Hematopoietic multipotent progenitor cell treated with erythropoietin and hydrocortisone succinate and interleukin-3 and kit ligand, for 4 days (in vitro differentiated cells): ENCODE measurements at regions not wholly inside any gene's neighbourhood (a gene's known extent, or its start where the extent isn't known, plus 50 kb on each side); places are given as distances from the start of the nearest gene placed in this dataset.
A peak's percentile ranks its signal among the peaks of the same experiment; 100 is the strongest.

Experiments used
- DNase-seq: peaks from one replicate; pipeline ENCODE4 v3.0.0-alpha.2; 2015

- DNase-seq = no peak
Measured at GRCh38 chr5:30845194-30845593, 348.3 kb upstream of the CDH6 start.

GRCh38 chr5:30843541-30843940 is 349.9 kb upstream of the CDH6 start:
- DNase-seq = no peak

- peak; percentile 24 for DNase-seq
Measured at GRCh38 chr5:30839956-30840355, 353.5 kb upstream of the CDH6 start.

GRCh38 chr5:30838936-30839496 is 354.5 kb upstream of the CDH6 start:
- DNase-seq = peak; percentile 66

DNA sequence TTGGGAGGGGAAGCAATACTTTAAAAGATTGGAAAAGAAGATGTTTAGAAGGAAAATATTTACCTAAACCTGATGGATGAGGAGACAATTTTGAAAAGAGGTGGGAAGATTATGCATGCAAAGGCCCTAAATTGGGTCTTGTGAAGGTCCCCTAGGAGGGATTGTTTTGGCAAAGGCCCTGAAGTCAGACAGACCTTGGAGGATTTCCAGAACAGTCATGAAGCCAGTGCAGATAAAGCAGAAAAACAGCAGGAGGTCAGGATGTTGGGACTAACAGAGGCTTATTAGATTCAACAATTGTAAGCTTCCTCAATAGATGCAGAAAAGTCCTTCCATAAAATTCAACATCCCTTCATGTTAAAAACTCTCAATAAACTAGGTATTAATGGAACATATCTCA is 361.0 kb upstream of the CDH6 start:
- peak; percentile 4 for DNase-seq

DNA sequence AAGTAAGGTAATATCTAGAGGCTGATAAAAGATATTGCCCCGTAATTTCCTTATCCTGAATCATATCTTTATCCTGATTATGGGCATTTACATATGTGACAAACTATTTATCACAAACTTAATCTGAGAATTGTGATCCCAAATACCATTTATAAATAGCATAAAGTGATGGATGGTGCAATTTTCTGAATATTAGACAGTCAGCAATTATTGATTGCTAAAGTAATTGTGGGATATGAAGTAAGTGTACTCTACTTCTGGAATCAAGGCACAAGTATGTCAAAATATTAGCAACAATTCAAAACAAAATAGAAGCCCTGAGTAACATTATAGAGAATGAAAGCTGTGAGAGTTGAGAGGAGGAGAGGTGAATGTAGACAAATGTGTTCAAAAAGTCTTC is 361.9 kb upstream of the CDH6 start:
- no peak for DNase-seq

DNA sequence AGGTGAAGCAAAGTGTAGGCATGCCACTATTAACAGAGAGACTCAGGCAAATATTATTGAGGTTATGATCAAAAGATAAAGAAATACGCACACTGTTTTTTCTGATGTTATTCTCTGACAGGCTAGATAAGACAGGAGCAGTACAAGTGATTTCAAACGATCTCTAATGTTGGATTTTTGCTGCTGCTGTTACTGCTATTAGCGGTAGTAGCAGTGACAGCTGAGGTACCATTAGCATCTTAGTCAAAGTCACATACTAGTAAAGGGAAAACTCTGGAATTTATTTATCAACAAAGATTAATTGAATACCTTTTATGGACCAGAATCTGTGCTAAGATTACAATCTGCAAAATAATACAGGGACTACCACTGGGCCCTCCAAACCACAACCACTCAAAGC is 362.4 kb upstream of the CDH6 start:
- DNase-seq = no peak

DNA sequence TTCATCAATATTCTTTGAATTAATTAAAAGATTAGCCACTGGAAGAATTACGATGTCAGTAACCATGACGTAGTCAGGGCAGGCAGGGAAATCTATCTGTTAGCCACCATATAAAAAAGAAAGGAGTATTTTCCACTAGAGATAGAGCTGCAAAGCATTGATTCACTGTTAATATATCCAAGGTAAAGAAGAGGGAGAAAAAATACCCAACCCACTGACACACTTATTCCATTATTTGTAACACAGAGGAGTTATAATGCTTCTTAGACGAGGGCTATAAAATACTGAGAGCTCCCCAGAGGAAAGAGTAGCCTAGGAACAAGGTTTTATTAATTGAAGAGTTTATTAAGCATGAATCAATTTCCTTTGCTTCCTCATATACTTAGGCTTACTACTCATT is 382.2 kb upstream of the CDH6 start:
- no peak for DNase-seq

DNA sequence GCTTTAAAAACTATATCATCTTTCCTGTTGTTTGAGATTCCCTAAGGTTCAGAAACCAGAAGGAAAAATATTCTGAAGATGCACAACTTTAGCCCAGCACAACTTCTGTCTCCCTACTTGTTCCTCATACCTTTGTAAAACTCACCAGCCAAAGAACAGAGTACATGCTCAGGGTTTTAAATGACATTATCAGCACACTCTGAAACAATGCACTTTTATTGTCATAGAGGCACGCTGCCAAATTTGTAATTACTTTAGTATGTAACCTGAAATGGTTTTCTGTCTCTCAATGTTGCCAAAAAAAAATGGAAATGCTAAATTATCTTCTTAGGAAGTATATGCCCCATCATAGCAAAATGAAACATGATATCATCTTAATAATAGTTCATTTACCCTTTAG is 383.6 kb upstream of the CDH6 start:
- no peak for DNase-seq

- peak; percentile 15 for DNase-seq
Measured at GRCh38 chr5:30808996-30809395, 384.5 kb upstream of the CDH6 start.

GRCh38 chr5:30804739-30805505 is 388.6 kb upstream of the CDH6 start:
- peak; percentile 18 for DNase-seq

DNA sequence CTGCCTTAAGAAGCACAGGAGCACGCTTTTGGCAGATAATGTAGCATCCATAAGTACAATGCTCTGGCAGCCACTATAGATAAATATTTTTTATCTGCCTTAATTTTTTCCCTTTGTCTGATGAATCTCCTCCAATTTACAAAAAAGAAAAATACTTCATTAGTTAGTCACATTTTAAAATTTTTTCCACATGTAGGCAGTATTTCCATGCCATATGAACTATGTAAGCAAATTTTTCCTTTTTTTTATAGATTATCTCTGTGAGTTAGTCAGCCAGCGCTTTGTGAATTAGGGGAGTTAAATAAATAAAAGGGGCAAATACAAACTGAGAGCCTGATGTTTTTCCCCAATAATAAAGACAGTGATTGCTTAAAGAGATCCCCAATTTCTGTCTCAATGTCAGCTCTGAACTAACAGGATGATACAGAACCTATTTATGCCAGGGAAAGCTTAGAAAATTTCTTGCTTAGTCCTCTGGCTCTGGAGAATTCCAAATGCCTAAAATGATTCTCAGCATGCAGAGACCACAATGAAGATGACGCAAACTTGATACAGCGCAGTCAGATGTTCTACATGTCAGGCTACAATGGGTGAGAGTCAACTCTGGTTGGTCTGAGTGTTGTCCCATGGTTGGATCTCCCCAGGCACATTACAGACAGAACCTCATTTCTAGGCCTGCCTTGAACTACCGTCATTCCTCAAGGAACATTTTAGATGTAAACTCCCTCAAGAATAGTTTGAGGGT is 390.4 kb upstream of the CDH6 start:
- DNase-seq = no peak

GRCh38 chr5:30781643-30782042 is 411.8 kb upstream of the CDH6 start:
- DNase-seq = no peak

DNA sequence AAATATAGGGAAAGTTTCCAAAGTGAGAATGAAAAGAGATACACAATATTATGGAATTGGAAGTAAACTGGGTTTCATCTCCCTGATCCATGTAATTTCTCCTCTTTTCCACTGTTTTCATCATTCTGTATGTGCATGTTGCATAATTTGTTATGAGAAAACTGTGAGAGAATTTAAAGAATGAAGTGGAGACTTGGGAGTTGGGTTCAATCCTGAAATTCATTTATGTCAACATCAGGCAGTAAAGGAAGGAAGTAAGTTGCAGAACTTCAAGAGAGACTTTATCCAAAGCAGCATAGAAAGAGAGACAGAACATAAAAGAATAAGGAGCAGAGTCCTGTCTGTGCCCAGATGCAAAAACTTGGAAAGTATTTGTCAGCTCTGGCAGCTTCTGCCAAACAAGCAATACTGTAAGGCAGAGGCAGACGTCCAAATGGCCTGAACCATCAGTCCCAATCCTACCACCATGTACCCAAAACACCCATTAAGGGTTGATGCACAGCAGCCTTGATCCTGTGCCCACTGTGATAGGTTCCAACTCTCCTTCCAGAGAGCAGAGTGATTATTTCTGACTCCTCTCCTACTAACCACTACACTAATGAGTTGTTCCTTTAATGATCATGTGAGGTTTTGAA is 425.3 kb upstream of the CDH6 start:
- DNase-seq = no peak

- DNase-seq = no peak
Measured at GRCh38 chr5:30765706-30766105, 427.8 kb upstream of the CDH6 start.

- DNase-seq = no peak
Measured at GRCh38 chr5:30765227-30765626, 428.3 kb upstream of the CDH6 start.

GRCh38 chr5:30764704-30765103 is 428.8 kb upstream of the CDH6 start:
- no peak for DNase-seq

DNA sequence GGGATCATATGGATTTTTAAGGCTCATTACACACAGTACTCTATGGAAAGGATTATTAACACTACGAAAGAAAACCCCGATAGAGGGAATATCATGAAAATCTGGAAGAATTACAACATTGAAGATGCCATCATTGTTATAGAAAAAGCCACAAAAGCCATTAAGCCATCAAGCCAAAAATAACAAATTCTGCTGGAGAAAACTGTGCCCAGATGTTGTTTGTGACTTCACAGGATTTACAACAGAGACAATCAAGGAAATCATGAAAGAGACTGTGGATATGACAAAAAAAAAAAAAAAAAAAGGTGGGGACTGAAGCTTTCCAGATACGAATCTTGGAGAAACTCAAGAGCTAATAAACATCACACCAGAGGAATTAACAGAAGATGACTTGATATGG is 433.8 kb upstream of the CDH6 start:
- DNase-seq = no peak

DNA sequence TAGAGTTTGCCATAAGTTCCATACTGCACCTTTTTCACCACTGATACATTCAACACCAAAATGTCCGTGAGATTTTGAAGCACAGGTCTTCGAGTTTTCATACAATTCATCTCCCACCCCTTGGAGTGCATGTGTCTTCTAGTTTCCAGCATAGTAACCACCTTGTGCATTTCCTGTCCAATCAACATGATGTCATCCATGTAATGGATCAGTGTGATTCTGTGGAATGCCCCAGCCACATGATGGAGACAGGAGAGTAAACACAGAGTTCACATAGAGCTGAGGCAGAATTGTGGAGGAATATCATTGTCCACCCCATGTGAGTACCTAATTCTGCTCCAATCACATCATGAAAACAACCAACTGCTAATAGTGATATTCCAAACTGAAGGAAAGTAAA is 441.5 kb upstream of the CDH6 start:
- no peak for DNase-seq

GRCh38 chr5:30749971-30750370 is 443.5 kb upstream of the CDH6 start:
- DNase-seq = no peak

GRCh38 chr5:30747412-30747811 is 446.1 kb upstream of the CDH6 start:
- no peak for DNase-seq

GRCh38 chr5:30736669-30737068 is 456.8 kb upstream of the CDH6 start:
- DNase-seq = no peak

DNA sequence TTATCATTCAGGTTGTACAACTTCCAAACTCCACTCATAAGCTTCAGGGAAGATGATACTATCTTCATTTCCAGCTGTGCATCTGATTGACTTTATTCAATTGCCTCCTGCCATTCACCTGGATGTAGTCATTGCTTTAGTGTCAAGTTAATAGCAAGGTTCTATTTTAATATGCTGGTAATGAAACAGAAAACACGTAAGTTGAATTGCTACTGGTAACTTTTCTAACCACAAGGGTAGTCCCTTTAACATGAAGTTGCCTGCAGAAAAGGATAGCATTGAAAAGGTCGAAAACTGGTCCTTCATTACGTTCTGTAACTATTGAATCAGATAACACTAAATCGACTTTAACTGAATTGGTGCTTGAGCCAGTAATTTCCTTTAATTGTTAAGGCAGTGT is 459.4 kb upstream of the CDH6 start:
- no peak for DNase-seq

- no peak for DNase-seq
Measured at GRCh38 chr5:30725073-30725472, 468.4 kb upstream of the CDH6 start.
